OCI-LY1 (cell line): ENCODE measurements at regions not wholly inside any gene's neighbourhood (a gene's known extent, or its start where the extent isn't known, plus 50 kb on each side); places are given as distances from the start of the nearest gene placed in this dataset.

Experiments
- H2AFZ ChIP-seq: fragments of 200-600 bp; sonication (generic), shearing (Covaris generic); 2 replicates; pipeline ENCODE4 v1.6.0; 2014; ENCODE audit warnings: antibody characterized with exemption, mild to moderate bottlenecking, low read length
- H3F3A ChIP-seq: fragments of 200-600 bp; sonication (generic), shearing (Covaris generic); 2 replicates; pipeline ENCODE4 v1.6.0; 2014; ENCODE audit warnings: mild to moderate bottlenecking, antibody characterized with exemption, low read length, moderate library complexity; ENCODE audit not compliant: insufficient read depth
- H3K27ac ChIP-seq: fragments of 200-600 bp; sonication (generic); 2 replicates; pipeline ENCODE4 v1.5.1; 2014; ENCODE audit warnings: low read length, mixed run types, mild to moderate bottlenecking, low read depth; ENCODE audit not compliant: poor library complexity, severe bottlenecking
- H3K27me3 ChIP-seq: fragments of 200-600 bp; sonication (generic); 2 replicates; pipeline ENCODE4 v1.6.0; 2014; ENCODE audit warnings: antibody characterized with exemption, mild to moderate bottlenecking, low read length, moderate library complexity; ENCODE audit not compliant: insufficient read depth
- H3K36me3 ChIP-seq: fragments of 200-600 bp; sonication (generic); 2 replicates; pipeline ENCODE4 v1.6.1; 2014; ENCODE audit warnings: mild to moderate bottlenecking, antibody characterized with exemption, low read length, moderate library complexity, mixed read lengths; ENCODE audit not compliant: insufficient read depth
- H3K4me1 ChIP-seq: fragments of 200-600 bp; sonication (generic); 2 replicates; pipeline ENCODE4 v1.5.1; 2014; ENCODE audit warnings: mild to moderate bottlenecking, low read length, moderate library complexity; ENCODE audit not compliant: insufficient read depth, severe bottlenecking
- H3K4me2 ChIP-seq: fragments of 200-600 bp; sonication (generic), shearing (Covaris generic); 2 replicates; pipeline ENCODE4 v1.6.1; 2014; ENCODE audit warnings: low read length
- H3K4me3 ChIP-seq: fragments of 200-600 bp; sonication (generic); 2 replicates; pipeline ENCODE4 v1.5.1; 2014; ENCODE audit warnings: low read length, low read depth, mild to moderate bottlenecking, mixed read lengths; ENCODE audit not compliant: poor library complexity, severe bottlenecking
- H3K79me2 ChIP-seq: fragments of 200-600 bp; shearing (Covaris generic); 2 replicates; pipeline ENCODE4 v1.6.1; 2016; ENCODE audit warnings: mixed run types, low read length, mixed read lengths; ENCODE audit not compliant: insufficient read depth
- H3K9ac ChIP-seq: fragments of 200-600 bp; sonication (generic), shearing (Covaris generic); 2 replicates; pipeline ENCODE4 v1.6.1; 2014; ENCODE audit warnings: mild to moderate bottlenecking, low read length, mixed read lengths
- H3K9me2 ChIP-seq: fragments of 200-600 bp; sonication (generic), shearing (Covaris generic); 2 replicates; pipeline ENCODE4 v1.6.1; 2014; ENCODE audit warnings: low read depth, mild to moderate bottlenecking, low read length, mixed read lengths
- H3K9me3 ChIP-seq: fragments of 200-600 bp; shearing (Covaris generic); 2 replicates; pipeline ENCODE4 v1.6.1; 2014; ENCODE audit warnings: low read length, mixed read lengths
- H4K20me1 ChIP-seq: fragments of 200-600 bp; sonication (generic), shearing (Covaris generic); 2 replicates; pipeline ENCODE4 v1.6.0; 2016; ENCODE audit warnings: mild to moderate bottlenecking, low read length; ENCODE audit not compliant: insufficient read depth
- EZH2 ChIP-seq: fragments of 200-600 bp; sonication (generic), shearing (Covaris generic); IDR thresholded peaks from 2 replicates; pipeline ENCODE4 v1.8.0; 2017; ENCODE audit warnings: borderline replicate concordance, mixed run types, mild to moderate bottlenecking, antibody characterized with exemption, low read length, moderate library complexity, mixed read lengths
- TF ChIP-seq, protein P1 (sequence below): fragments of 200-600 bp; sonication (generic), shearing (Covaris generic); IDR thresholded peaks from 2 replicates; pipeline ENCODE4 v1.5.1; 2017; ENCODE audit warnings: mild to moderate bottlenecking, antibody characterized with exemption, low read length, moderate library complexity, mixed read lengths

DNA sequence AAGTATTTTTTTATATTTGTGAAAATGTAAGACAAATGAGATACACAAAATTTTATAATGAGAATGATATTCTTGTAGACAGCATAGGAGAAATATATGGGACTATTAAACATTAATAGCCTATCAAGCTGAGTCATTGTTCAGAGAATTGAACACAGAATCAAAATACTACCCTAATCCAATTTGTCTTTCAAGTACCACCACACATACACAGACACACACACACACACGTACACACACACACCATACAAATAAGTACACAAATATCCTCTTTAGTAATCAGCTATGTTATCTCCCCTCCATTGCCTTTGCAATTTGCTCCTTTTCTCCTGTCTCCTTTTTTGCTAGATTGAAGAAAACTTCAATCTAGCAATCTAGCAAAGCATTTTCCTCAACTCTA is 499.3 kb downstream of the FOXG1 start:
- no peak overlapping the region for H2AFZ ChIP-seq
- TF ChIP-seq, protein P1, sequence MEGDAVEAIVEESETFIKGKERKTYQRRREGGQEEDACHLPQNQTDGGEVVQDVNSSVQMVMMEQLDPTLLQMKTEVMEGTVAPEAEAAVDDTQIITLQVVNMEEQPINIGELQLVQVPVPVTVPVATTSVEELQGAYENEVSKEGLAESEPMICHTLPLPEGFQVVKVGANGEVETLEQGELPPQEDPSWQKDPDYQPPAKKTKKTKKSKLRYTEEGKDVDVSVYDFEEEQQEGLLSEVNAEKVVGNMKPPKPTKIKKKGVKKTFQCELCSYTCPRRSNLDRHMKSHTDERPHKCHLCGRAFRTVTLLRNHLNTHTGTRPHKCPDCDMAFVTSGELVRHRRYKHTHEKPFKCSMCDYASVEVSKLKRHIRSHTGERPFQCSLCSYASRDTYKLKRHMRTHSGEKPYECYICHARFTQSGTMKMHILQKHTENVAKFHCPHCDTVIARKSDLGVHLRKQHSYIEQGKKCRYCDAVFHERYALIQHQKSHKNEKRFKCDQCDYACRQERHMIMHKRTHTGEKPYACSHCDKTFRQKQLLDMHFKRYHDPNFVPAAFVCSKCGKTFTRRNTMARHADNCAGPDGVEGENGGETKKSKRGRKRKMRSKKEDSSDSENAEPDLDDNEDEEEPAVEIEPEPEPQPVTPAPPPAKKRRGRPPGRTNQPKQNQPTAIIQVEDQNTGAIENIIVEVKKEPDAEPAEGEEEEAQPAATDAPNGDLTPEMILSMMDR: no peak
- no peak for TF ChIP-seq EZH2
- no peak overlapping the region for H3K9ac ChIP-seq
- H3K9me2 ChIP-seq: no peaks in the 10 kb centered on the region
- no peak overlapping the region for H3K4me3 ChIP-seq
- H3F3A ChIP-seq: no peaks in the 10 kb centered on the region
- H3K27ac ChIP-seq: no peak overlapping the region
- no peaks in the 10 kb centered on the region for H3K36me3 ChIP-seq
- H3K4me2 ChIP-seq: no peak overlapping the region
- no peaks in the 10 kb centered on the region for H3K27me3 ChIP-seq
- H3K9me3 ChIP-seq: no peaks in the 10 kb centered on the region
- H3K4me1 ChIP-seq: no peaks in the 10 kb centered on the region
- H4K20me1 ChIP-seq: no peaks in the 10 kb centered on the region
- no peaks in the 10 kb centered on the region for H3K79me2 ChIP-seq

GRCh38 chr14:29271669-29272068 is 505.1 kb downstream of the FOXG1 start:
- Histone ChIP-seq H3K36me3 (no peaks in the 10 kb centered on the region), H3K79me2 (no peaks in the 10 kb centered on the region), H3K4me3 (no peak overlapping the region), H3K27me3 (no peaks in the 10 kb centered on the region), H2AFZ (no peak overlapping the region), H4K20me1 (no peaks in the 10 kb centered on the region), H3K9me2 (no peaks in the 10 kb centered on the region), H3K4me2 (no peak overlapping the region), H3K27ac (no peak overlapping the region), H3K4me1 (no peaks in the 10 kb centered on the region), H3K9me3 (no peaks in the 10 kb centered on the region), H3F3A (no peaks in the 10 kb centered on the region), H3K9ac (no peak overlapping the region)
- TF ChIP-seq, protein P1: no peak
- no peak for TF ChIP-seq EZH2

GRCh38 chr14:29273513-29273912 is 506.9 kb downstream of the FOXG1 start:
- Histone ChIP-seq H3K79me2 (no peaks in the 10 kb centered on the region), H3K9me3 (no peaks in the 10 kb centered on the region), H3K4me2 (no peak overlapping the region), H3K36me3 (no peaks in the 10 kb centered on the region), H3K27me3 (no peaks in the 10 kb centered on the region), H3K9me2 (no peaks in the 10 kb centered on the region), H2AFZ (no peak overlapping the region), H3K4me1 (no peaks in the 10 kb centered on the region), H3K9ac (no peak overlapping the region), H4K20me1 (no peaks in the 10 kb centered on the region), H3K4me3 (no peak overlapping the region), H3K27ac (no peak overlapping the region), H3F3A (no peaks in the 10 kb centered on the region)
- TF ChIP-seq EZH2: no peak
- TF ChIP-seq, protein P1: no peak
